ENCODE measurements at regions not wholly inside any gene's neighbourhood (a gene's known extent, or its start where the extent isn't known, plus 50 kb on each side); places are given as distances from the start of the nearest gene placed in this dataset.

DNA sequence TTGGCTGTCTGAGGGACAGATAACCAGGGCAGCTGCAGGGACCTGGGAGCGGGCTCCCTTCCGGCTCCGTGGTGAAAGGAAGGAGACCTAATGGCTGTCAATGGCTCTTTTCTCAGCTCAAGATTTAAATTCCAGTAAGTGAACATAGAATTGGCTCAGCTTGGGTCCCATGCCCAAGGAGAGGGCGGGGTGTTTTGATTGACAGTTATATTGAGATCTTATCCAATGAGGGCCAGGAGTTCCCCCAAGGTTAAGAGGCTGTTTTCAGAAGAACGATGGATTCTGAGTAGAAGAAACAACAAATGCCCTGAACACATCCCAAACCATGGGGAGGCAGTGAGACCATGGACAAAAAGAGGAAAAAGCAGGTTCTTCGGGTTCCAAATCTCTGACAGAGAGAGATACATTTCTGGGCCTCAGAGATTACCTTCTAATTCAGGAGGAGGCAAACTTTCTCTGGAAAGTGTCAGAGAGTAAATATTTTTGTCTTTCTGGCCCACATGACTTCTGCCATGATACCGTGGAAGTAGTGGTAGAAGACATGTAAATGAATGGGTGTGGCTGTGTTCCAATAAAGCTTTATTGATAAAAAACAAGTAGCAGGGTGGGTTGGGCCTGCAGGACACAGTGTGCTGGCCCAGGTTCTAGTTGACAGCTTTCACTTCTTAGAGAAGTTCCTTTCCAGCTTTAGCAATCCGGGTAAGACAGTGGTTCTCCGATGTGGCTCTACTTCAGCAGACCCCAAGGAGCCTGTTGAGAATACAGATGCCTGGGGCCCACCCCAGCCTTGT, 219.6 kb downstream of the RPS24 start:
- H3K4me1 ChIP-seq = peaks cover 0 to 16% of the 10 kb centered on the region in 2 donors
- DNase-seq = no peak
- H3K4me3 ChIP-seq = no peak overlapping the region
- H3K36me3 ChIP-seq = no peaks in the 10 kb centered on the region
- no peak for TF ChIP-seq POLR2A (IDR thresholded peaks at IDR 0.05)
- TF ChIP-seq CTCF (IDR thresholded peaks at IDR 0.05 in 4 of 5, conservative IDR thresholded peaks at IDR 0.05 in 1 of 5) = no peak
- H3K27me3 ChIP-seq = no peaks in the 10 kb centered on the region
- no peak for ATAC-seq
- intact Hi-C loops (cut with DNase I; ENCODE audit: low total_unique reads) = no loop called here
- no peak overlapping the region for H3K27ac ChIP-seq
- H3K9me3 ChIP-seq = no peaks in the 10 kb centered on the region
- in situ Hi-C loops (cut with MboI; ENCODE audit: low sequenced_read_pairs in 4 of 4) = no loop called here

- H3K9me3 ChIP-seq = no peaks in the 10 kb centered on the region
- no peaks in the 10 kb centered on the region for H3K27me3 ChIP-seq
- no peaks in the 10 kb centered on the region for H3K36me3 ChIP-seq
- TF ChIP-seq POLR2A (IDR thresholded peaks at IDR 0.05) (no peak), CTCF (IDR thresholded peaks at IDR 0.05 in 4 of 5, conservative IDR thresholded peaks at IDR 0.05 in 1 of 5) (no peak)
- H3K27ac ChIP-seq = no peak overlapping the region
- ATAC-seq (no peak), DNase-seq (no peak)
- H3K4me1 ChIP-seq = peaks cover 0 to 16% of the 10 kb centered on the region in 2 donors
- intact Hi-C loops (cut with DNase I; ENCODE audit: low total_unique reads) (no loop called here), in situ Hi-C loops (cut with MboI; ENCODE audit: low sequenced_read_pairs in 4 of 4) (no loop called here)
- H3K4me3 ChIP-seq = no peak overlapping the region
These were observed 220.3 kb downstream of the RPS24 start for GRCh38 chr10:78254013-78254412.

DNA sequence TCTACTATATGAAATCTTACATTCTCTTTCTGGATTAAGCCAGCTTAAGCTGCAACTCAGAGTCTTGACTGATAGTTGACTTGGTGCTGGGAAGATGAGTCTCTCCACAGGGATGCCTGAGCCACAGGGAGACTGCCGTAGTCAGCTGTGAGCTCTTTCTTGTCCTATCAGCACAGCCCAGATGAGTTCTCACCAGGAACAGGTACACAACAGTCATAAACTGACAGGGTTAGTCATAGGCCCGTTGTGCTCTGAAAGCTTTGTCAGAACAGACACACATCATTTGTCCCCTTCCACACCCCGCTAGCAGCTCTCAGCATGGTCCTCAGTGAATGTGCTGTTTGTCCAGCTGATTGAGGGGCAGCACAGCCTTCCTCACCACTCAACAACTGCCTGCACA, 221.6 kb downstream of the RPS24 start:
- Histone ChIP-seq H3K27me3 (no peaks in the 10 kb centered on the region), H3K9me3 (no peaks in the 10 kb centered on the region), H3K36me3 (no peaks in the 10 kb centered on the region), H3K4me3 (no peak overlapping the region), H3K27ac (no peak overlapping the region), H3K4me1 (peaks cover 0 to 25% of the 10 kb centered on the region in 2 donors)
- no peak for TF ChIP-seq CTCF (IDR thresholded peaks at IDR 0.05 in 4 of 5, conservative IDR thresholded peaks at IDR 0.05 in 1 of 5)
- no peak for TF ChIP-seq POLR2A (IDR thresholded peaks at IDR 0.05)
- ATAC-seq (no peak), DNase-seq (no peak)
- intact Hi-C loops (cut with DNase I; ENCODE audit: low total_unique reads) (no loop called here), in situ Hi-C loops (cut with MboI; ENCODE audit: low sequenced_read_pairs in 4 of 4) (no loop called here)

DNA sequence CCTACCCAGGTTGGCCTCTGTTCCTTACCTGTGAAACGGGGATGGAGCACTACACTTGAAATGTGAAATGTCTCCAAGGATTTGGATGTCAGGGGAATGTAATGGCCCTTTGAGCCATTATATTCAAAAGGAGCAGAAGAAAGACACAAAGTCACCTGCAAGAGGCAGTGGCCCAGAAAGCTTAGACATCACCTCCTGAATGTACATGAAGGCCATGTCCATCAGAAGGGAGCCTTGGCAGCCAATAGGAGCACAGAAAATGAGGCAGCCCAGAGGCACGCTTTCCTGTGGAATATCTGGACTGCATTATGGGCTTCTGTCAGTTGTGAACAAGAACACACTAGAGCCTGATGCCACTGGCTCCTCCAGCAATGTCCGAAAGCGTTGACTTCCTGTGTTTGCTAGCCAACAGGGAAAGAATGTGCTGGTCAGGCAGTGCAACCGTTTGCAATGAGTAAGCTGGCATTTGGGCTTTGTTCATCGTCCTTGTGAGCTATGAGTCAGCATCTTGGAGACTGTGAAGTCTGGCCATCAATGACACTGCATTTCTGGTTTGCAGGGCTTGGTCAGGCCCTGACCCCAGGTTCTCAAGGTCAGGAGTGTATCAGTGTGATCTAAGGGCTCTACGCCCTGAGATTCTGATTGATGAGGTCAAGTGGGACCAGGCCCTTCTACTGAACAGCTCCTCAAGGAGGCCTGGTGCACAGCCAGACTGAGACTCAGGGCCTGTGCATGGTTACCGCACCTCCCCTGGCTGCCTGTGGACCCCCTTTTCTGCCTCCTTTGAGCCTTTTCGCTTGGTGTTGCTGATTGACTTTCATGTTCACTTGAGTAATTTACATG, 222.4 kb downstream of the RPS24 start:
- TF ChIP-seq POLR2A (IDR thresholded peaks at IDR 0.05) = no peak
- no peak for TF ChIP-seq CTCF (IDR thresholded peaks at IDR 0.05 in 4 of 5, conservative IDR thresholded peaks at IDR 0.05 in 1 of 5)
- in situ Hi-C loops (cut with MboI; ENCODE audit: low sequenced_read_pairs in 4 of 4) (no loop called here), intact Hi-C loops (cut with DNase I; ENCODE audit: low total_unique reads) (no loop called here)
- Histone ChIP-seq H3K4me1 (peaks cover 0 to 26% of the 10 kb centered on the region in 2 donors), H3K27me3 (no peaks in the 10 kb centered on the region), H3K36me3 (no peaks in the 10 kb centered on the region), H3K4me3 (no peak overlapping the region), H3K27ac (peak overlapping the region; percentile 22 to 74 (median 52)), H3K9me3 (no peaks in the 10 kb centered on the region)
- DNase-seq = peak; percentile 51 to 77
- ATAC-seq = peak; percentile 93 to 94

Measured in gastrocnemius medialis (tissue), 4 donors.